Activated naive CD4-positive, alpha-beta T cell treated with Interleukin-2 at 50 U/mL for 16 hours (primary cell): ENCODE measurements at regions not wholly inside any gene's neighbourhood (a gene's known extent, or its start where the extent isn't known, plus 50 kb on each side); places are given as distances from the start of the nearest gene placed in this dataset.
"Not testable (repeated sequence)": the region's sequence is repeated elsewhere in the genome, so short reads cannot be mapped to it uniquely, and the experiment has no call there.

ENCODE experiments used
- DNase-seq: peaks from one replicate; pipeline ENCODE4 v3.0.0-alpha.2; 2020

GRCh38 chr10:64358907-64359306 lies 837.7 kb downstream of the REEP3 start:
- DNase-seq = no peak

GRCh38 chr10:64360240-64360639 lies 839.0 kb downstream of the REEP3 start:
- not testable (repeated sequence) for DNase-seq

GRCh38 chr10:64363687-64364086 lies 842.5 kb downstream of the REEP3 start:
- DNase-seq = no peak

GRCh38 chr10:64365663-64366062 lies 844.5 kb downstream of the REEP3 start:
- DNase-seq = no peak

GRCh38 chr10:64368298-64368697 lies 847.1 kb downstream of the REEP3 start:
- DNase-seq = no peak

GRCh38 chr10:64369885-64370773 lies 848.9 kb downstream of the REEP3 start:
- DNase-seq = no peak

GRCh38 chr10:64374346-64374745 lies 853.1 kb downstream of the REEP3 start:
- DNase-seq = no peak

- DNase-seq = no peak
Measured at GRCh38 chr10:64376167-64376566, 855.0 kb downstream of the REEP3 start.

GRCh38 chr10:64379898-64380297 lies 858.7 kb downstream of the REEP3 start:
- no peak for DNase-seq

GRCh38 chr10:64385355-64385754 lies 864.2 kb downstream of the REEP3 start:
- DNase-seq = no peak

GRCh38 chr10:64394744-64395143 lies 873.5 kb downstream of the REEP3 start:
- DNase-seq = no peak

- DNase-seq = no peak
Measured at GRCh38 chr10:64396105-64396708, 875.0 kb downstream of the REEP3 start.

GRCh38 chr10:64397125-64397524 lies 875.9 kb downstream of the REEP3 start:
- DNase-seq = no peak

GRCh38 chr10:64408391-64409183 lies 887.4 kb downstream of the REEP3 start:
- no peak for DNase-seq

- no peak for DNase-seq
Measured at GRCh38 chr10:64409349-64409748, 888.1 kb downstream of the REEP3 start.

- DNase-seq = no peak
Measured at GRCh38 chr10:64416011-64416410, 894.8 kb downstream of the REEP3 start.

GRCh38 chr10:64419461-64419860 lies 898.3 kb downstream of the REEP3 start:
- no peak for DNase-seq

- DNase-seq = no peak
Measured at GRCh38 chr10:64426745-64427144, 905.5 kb downstream of the REEP3 start.

GRCh38 chr10:64430690-64431323 lies 909.6 kb downstream of the REEP3 start:
- DNase-seq = no peak

GRCh38 chr10:64441872-64442271 lies 920.7 kb downstream of the REEP3 start:
- not testable (repeated sequence) for DNase-seq

- DNase-seq = no peak
Measured at GRCh38 chr10:64444163-64444562, 923.0 kb downstream of the REEP3 start.

GRCh38 chr10:64444564-64444963 lies 923.4 kb downstream of the REEP3 start:
- DNase-seq = no peak

GRCh38 chr10:64449603-64450002 lies 928.4 kb downstream of the REEP3 start:
- no peak for DNase-seq
